GM23338 (cell line): ENCODE measurements at regions not wholly inside any gene's neighbourhood (a gene's known extent, or its start where the extent isn't known, plus 50 kb on each side); places are given as distances from the start of the nearest gene placed in this dataset.

ENCODE experiments used
- ATAC-seq: fragments of 200-7000 bp; cut with Tn5 transposase; 3 replicates; pipeline ENCODE4 v1.9.1; 2020
- DNase-seq: peaks from one replicate; pipeline ENCODE4 v3.0.0-alpha.2; 2015; ENCODE audit warnings: low spot score
- H2AFZ ChIP-seq: fragments of 200-600 bp; sonication (generic); 2 replicates; pipeline ENCODE4 v1.8.0; 2016; ENCODE audit warnings: antibody characterized with exemption, mild to moderate bottlenecking, moderate library complexity
- H3F3A ChIP-seq: fragments of 200-600 bp; sonication (generic); replicated peaks from 2 replicates; pipeline ENCODE4 v1.8.0; 2017; ENCODE audit warnings: antibody characterized with exemption, mixed run types, low read depth
- H3K27ac ChIP-seq: fragments of 200-600 bp; sonication (generic); 2 replicates; pipeline ENCODE4 v1.6.1; 2016; ENCODE audit warnings: low read depth
- H3K27me3 ChIP-seq: fragments of 200-600 bp; sonication (generic); 2 replicates; pipeline ENCODE4 v1.8.0; 2016; ENCODE audit warnings: mild to moderate bottlenecking, mixed run types, moderate library complexity; ENCODE audit not compliant: insufficient read depth
- H3K36me3 ChIP-seq: fragments of 200-600 bp; sonication (generic); 2 replicates; pipeline ENCODE4 v1.8.0; 2016; ENCODE audit warnings: mild to moderate bottlenecking; ENCODE audit not compliant: insufficient read depth
- H3K4me1 ChIP-seq: fragments of 200-600 bp; sonication (generic); 2 replicates; pipeline ENCODE4 v1.8.0; 2016; ENCODE audit warnings: mild to moderate bottlenecking, moderate library complexity; ENCODE audit not compliant: insufficient read depth
- H3K4me2 ChIP-seq: fragments of 200-600 bp; sonication (generic); 2 replicates; pipeline ENCODE4 v1.7.1; 2017; ENCODE audit warnings: mixed run types
- H3K4me3 ChIP-seq: fragments of 200-600 bp; sonication (generic); 2 replicates; pipeline ENCODE4 v1.6.1; 2016; ENCODE audit warnings: mixed run types
- H3K79me2 ChIP-seq: fragments of 200-600 bp; sonication (generic); replicated peaks from 2 replicates; pipeline ENCODE4 v1.8.0; 2017; ENCODE audit warnings: mild to moderate bottlenecking; ENCODE audit not compliant: insufficient read depth
- H3K9me2 ChIP-seq: fragments of 200-600 bp; sonication (generic); 2 replicates; pipeline ENCODE4 v1.8.0; 2017; ENCODE audit not compliant: insufficient read depth
- H4K20me1 ChIP-seq: fragments of 200-600 bp; sonication (generic); replicated peaks from 2 replicates; pipeline ENCODE4 v1.8.0; 2017; ENCODE audit warnings: mild to moderate bottlenecking; ENCODE audit not compliant: insufficient read depth
- H3K27ac Mint-ChIP-seq: 2 replicates; pipeline ENCODE4 v1.8.0; 2020; ENCODE audit warnings: inconsistent platforms, mild to moderate bottlenecking, moderate library complexity, mixed read lengths
- H3K27me3 Mint-ChIP-seq: 3 replicates; pipeline ENCODE4 v1.8.0; 2022; ENCODE audit warnings: low read depth, mild to moderate bottlenecking, moderate library complexity, mixed read lengths, inconsistent platforms; ENCODE audit not compliant: insufficient read depth, poor library complexity
- H3K36me3 Mint-ChIP-seq: 3 replicates; pipeline ENCODE4 v1.8.0; 2021; ENCODE audit warnings: low read depth, mild to moderate bottlenecking, inconsistent platforms, moderate library complexity, mixed read lengths
- H3K4me1 Mint-ChIP-seq: 3 replicates; pipeline ENCODE4 v1.8.0; 2020; ENCODE audit warnings: mild to moderate bottlenecking, inconsistent platforms, mixed read lengths
- H3K4me3 Mint-ChIP-seq: 3 replicates; pipeline ENCODE4 v1.8.0; 2021; ENCODE audit warnings: moderate library complexity, mild to moderate bottlenecking, inconsistent platforms, mixed read lengths
- H3K9me3 Mint-ChIP-seq: 3 replicates; pipeline ENCODE4 v1.8.0; 2020; ENCODE audit warnings: moderate library complexity, mild to moderate bottlenecking, inconsistent platforms, mixed read lengths
- CREB1 ChIP-seq: fragments of 250-450 bp; sonication (Bioruptor Pico); IDR thresholded peaks from 2 replicates; pipeline ENCODE4 v1.5.0; 2020; ENCODE audit warnings: low read depth, mild to moderate bottlenecking, moderate library complexity
- EZH2 ChIP-seq: fragments of 200-600 bp; sonication (generic); IDR thresholded peaks from one replicate; pipeline ENCODE4 v1.8.0; 2017; ENCODE audit warnings: antibody characterized with exemption, mild to moderate bottlenecking, low read depth; ENCODE audit not compliant: unreplicated experiment
- EZH2phosphoT487 ChIP-seq: fragments of 200-600 bp; sonication (generic); IDR thresholded peaks from one replicate; pipeline ENCODE4 v1.8.1; 2018; ENCODE audit warnings: antibody characterized with exemption; ENCODE audit not compliant: unreplicated experiment
- JUNB ChIP-seq: IDR thresholded peaks from one replicate; pipeline ENCODE4 v1.6.1; 2016; ENCODE audit warnings: antibody characterized with exemption; ENCODE audit not compliant: unreplicated experiment
- NANOG ChIP-seq: IDR thresholded peaks from 2 replicates; pipeline ENCODE4 v1.6.1; 2016; ENCODE audit warnings: antibody characterized with exemption, borderline replicate concordance
- POLR2AphosphoS5 ChIP-seq: IDR thresholded peaks from 2 replicates; pipeline ENCODE4 v1.6.1; 2016; ENCODE audit warnings: antibody characterized with exemption, low read depth
- STAT1 ChIP-seq: IDR thresholded peaks from one replicate; pipeline ENCODE4 v1.6.1; 2016; ENCODE audit warnings: antibody characterized with exemption; ENCODE audit not compliant: unreplicated experiment
- ZNF114 ChIP-seq: fragments of 250-450 bp; sonication (Bioruptor Pico); IDR thresholded peaks from 2 replicates; pipeline ENCODE4 v1.5.0; 2020; ENCODE audit warnings: mild to moderate bottlenecking, moderate library complexity
- ZNF331 ChIP-seq: fragments of 250-450 bp; sonication (Bioruptor Pico); IDR thresholded peaks from 2 replicates; pipeline ENCODE4 v1.5.0; 2020; ENCODE audit warnings: low read depth, mild to moderate bottlenecking, moderate library complexity
- TF ChIP-seq, protein P1 (sequence below): IDR thresholded peaks from one replicate; pipeline ENCODE4 v1.6.1; 2018; ENCODE audit warnings: antibody characterized with exemption; ENCODE audit not compliant: unreplicated experiment
- TF ChIP-seq, protein P2 (sequence below): fragments of 250-450 bp; sonication (Bioruptor Pico); IDR thresholded peaks from 2 replicates; pipeline ENCODE4 v1.5.0; 2020; ENCODE audit warnings: mild to moderate bottlenecking, moderate library complexity
- TF ChIP-seq, protein P3 (sequence below), 2 experiments: fragments of 200-600 bp in 1 of 2; sonication (generic) in 1 of 2; conservative IDR thresholded peaks; 2 replicates each; pipeline versions ENCODE4 v1.5.1 to v1.6.1; 2016 to 2017; ENCODE audit warnings: antibody characterized with exemption in 2 of 2, low read depth in 2 of 2, mild to moderate bottlenecking in 2 of 2, moderate library complexity in 1 of 2
- TF ChIP-seq, protein P4 (sequence below): IDR thresholded peaks from 2 replicates; pipeline ENCODE4 v1.6.1; 2016; ENCODE audit warnings: antibody characterized with exemption

DNA sequence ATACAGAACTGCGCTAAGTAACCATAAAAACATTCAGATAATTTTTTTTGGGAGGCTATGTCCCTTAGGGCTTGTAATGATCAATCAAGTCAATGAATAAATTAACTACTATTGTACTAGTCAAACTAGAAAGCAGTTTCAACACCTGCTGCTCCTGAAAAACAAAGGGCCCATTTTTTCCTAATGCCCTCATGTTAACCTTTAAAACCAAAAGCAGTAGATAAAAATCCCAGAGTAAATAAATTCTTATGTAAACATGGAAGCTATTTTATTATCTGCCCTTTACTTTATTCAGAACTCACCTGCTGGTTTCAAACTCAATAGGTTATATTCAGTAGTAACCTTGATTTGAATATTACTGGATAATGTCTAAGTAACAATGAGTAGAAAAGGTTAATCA lies 159.5 kb upstream of the STARD13 start:
- TF ChIP-seq, protein P1, sequence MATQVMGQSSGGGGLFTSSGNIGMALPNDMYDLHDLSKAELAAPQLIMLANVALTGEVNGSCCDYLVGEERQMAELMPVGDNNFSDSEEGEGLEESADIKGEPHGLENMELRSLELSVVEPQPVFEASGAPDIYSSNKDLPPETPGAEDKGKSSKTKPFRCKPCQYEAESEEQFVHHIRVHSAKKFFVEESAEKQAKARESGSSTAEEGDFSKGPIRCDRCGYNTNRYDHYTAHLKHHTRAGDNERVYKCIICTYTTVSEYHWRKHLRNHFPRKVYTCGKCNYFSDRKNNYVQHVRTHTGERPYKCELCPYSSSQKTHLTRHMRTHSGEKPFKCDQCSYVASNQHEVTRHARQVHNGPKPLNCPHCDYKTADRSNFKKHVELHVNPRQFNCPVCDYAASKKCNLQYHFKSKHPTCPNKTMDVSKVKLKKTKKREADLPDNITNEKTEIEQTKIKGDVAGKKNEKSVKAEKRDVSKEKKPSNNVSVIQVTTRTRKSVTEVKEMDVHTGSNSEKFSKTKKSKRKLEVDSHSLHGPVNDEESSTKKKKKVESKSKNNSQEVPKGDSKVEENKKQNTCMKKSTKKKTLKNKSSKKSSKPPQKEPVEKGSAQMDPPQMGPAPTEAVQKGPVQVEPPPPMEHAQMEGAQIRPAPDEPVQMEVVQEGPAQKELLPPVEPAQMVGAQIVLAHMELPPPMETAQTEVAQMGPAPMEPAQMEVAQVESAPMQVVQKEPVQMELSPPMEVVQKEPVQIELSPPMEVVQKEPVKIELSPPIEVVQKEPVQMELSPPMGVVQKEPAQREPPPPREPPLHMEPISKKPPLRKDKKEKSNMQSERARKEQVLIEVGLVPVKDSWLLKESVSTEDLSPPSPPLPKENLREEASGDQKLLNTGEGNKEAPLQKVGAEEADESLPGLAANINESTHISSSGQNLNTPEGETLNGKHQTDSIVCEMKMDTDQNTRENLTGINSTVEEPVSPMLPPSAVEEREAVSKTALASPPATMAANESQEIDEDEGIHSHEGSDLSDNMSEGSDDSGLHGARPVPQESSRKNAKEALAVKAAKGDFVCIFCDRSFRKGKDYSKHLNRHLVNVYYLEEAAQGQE, result no peak
- TF ChIP-seq CREB1 (CRISPR knock-in tag), result no peak
- TF ChIP-seq ZNF114 (CRISPR knock-in tag), result no peak
- TF ChIP-seq JUNB, result no peak
- TF ChIP-seq, protein P2, sequence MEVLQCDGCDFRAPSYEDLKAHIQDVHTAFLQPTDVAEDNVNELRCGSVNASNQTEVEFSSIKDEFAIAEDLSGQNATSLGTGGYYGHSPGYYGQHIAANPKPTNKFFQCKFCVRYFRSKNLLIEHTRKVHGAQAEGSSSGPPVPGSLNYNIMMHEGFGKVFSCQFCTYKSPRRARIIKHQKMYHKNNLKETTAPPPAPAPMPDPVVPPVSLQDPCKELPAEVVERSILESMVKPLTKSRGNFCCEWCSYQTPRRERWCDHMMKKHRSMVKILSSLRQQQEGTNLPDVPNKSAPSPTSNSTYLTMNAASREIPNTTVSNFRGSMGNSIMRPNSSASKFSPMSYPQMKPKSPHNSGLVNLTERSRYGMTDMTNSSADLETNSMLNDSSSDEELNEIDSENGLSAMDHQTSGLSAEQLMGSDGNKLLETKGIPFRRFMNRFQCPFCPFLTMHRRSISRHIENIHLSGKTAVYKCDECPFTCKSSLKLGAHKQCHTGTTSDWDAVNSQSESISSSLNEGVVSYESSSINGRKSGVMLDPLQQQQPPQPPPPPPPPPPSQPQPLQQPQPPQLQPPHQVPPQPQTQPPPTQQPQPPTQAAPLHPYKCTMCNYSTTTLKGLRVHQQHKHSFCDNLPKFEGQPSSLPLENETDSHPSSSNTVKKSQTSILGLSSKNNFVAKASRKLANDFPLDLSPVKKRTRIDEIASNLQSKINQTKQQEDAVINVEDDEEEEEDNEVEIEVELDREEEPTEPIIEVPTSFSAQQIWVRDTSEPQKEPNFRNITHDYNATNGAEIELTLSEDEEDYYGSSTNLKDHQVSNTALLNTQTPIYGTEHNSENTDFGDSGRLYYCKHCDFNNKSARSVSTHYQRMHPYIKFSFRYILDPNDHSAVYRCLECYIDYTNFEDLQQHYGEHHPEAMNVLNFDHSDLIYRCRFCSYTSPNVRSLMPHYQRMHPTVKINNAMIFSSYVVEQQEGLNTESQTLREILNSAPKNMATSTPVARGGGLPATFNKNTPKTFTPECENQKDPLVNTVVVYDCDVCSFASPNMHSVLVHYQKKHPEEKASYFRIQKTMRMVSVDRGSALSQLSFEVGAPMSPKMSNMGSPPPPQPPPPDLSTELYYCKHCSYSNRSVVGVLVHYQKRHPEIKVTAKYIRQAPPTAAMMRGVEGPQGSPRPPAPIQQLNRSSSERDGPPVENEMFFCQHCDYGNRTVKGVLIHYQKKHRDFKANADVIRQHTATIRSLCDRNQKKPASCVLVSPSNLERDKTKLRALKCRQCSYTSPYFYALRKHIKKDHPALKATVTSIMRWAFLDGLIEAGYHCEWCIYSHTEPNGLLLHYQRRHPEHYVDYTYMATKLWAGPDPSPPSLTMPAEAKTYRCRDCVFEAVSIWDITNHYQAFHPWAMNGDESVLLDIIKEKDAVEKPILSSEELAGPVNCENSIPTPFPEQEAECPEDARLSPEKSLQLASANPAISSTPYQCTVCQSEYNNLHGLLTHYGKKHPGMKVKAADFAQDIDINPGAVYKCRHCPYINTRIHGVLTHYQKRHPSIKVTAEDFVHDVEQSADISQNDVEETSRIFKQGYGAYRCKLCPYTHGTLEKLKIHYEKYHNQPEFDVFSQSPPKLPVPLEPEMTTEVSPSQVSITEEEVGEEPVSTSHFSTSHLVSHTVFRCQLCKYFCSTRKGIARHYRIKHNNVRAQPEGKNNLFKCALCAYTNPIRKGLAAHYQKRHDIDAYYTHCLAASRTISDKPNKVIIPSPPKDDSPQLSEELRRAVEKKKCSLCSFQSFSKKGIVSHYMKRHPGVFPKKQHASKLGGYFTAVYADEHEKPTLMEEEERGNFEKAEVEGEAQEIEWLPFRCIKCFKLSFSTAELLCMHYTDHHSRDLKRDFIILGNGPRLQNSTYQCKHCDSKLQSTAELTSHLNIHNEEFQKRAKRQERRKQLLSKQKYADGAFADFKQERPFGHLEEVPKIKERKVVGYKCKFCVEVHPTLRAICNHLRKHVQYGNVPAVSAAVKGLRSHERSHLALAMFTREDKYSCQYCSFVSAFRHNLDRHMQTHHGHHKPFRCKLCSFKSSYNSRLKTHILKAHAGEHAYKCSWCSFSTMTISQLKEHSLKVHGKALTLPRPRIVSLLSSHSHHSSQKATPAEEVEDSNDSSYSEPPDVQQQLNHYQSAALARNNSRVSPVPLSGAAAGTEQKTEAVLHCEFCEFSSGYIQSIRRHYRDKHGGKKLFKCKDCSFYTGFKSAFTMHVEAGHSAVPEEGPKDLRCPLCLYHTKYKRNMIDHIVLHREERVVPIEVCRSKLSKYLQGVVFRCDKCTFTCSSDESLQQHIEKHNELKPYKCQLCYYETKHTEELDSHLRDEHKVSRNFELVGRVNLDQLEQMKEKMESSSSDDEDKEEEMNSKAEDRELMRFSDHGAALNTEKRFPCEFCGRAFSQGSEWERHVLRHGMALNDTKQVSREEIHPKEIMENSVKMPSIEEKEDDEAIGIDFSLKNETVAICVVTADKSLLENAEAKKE (CRISPR knock-in tag), result no peak
- no peak for TF ChIP-seq EZH2phosphoT487
- no peak for TF ChIP-seq ZNF331
- TF ChIP-seq NANOG, result no peak
- TF ChIP-seq, protein P3, sequence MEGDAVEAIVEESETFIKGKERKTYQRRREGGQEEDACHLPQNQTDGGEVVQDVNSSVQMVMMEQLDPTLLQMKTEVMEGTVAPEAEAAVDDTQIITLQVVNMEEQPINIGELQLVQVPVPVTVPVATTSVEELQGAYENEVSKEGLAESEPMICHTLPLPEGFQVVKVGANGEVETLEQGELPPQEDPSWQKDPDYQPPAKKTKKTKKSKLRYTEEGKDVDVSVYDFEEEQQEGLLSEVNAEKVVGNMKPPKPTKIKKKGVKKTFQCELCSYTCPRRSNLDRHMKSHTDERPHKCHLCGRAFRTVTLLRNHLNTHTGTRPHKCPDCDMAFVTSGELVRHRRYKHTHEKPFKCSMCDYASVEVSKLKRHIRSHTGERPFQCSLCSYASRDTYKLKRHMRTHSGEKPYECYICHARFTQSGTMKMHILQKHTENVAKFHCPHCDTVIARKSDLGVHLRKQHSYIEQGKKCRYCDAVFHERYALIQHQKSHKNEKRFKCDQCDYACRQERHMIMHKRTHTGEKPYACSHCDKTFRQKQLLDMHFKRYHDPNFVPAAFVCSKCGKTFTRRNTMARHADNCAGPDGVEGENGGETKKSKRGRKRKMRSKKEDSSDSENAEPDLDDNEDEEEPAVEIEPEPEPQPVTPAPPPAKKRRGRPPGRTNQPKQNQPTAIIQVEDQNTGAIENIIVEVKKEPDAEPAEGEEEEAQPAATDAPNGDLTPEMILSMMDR (conservative IDR thresholded peaks at IDR 0.05; ENCODE audit: low read depth in 2 of 2), result no peak
- TF ChIP-seq, protein P4, sequence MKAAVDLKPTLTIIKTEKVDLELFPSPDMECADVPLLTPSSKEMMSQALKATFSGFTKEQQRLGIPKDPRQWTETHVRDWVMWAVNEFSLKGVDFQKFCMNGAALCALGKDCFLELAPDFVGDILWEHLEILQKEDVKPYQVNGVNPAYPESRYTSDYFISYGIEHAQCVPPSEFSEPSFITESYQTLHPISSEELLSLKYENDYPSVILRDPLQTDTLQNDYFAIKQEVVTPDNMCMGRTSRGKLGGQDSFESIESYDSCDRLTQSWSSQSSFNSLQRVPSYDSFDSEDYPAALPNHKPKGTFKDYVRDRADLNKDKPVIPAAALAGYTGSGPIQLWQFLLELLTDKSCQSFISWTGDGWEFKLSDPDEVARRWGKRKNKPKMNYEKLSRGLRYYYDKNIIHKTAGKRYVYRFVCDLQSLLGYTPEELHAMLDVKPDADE, result no peak
- TF ChIP-seq EZH2, result no peak
- no peak for TF ChIP-seq POLR2AphosphoS5
- no peak for TF ChIP-seq STAT1
- Mint-ChIP-seq H3K4me1 (peaks cover 9% of the 10 kb centered on the region), H3K4me3 (no peak overlapping the region), H3K27ac (no peak overlapping the region), H3K36me3 (no peaks in the 10 kb centered on the region), H3K27me3 (no peaks in the 10 kb centered on the region), H3K9me3 (no peaks in the 10 kb centered on the region; the same call in 2 of the 3 replicates)
- Histone ChIP-seq H3K9me2 (no peaks in the 10 kb centered on the region), H3K4me2 (no peak overlapping the region), H3K4me3 (no peak overlapping the region), H3K27me3 (no peaks in the 10 kb centered on the region), H2AFZ (no peak overlapping the region), H3F3A (no peaks in the 10 kb centered on the region), H3K36me3 (no peaks in the 10 kb centered on the region), H3K79me2 (no peaks in the 10 kb centered on the region), H3K4me1 (no peaks in the 10 kb centered on the region), H3K27ac (no peak overlapping the region), H4K20me1 (no peaks in the 10 kb centered on the region)
- no peak for DNase-seq
- no peak for ATAC-seq
